ENCODE measurements at regions not wholly inside any gene's neighbourhood (a gene's known extent, or its start where the extent isn't known, plus 50 kb on each side); places are given as distances from the start of the nearest gene placed in this dataset.

- TF ChIP-seq POLR2A (IDR thresholded peaks at IDR 0.05) (no peak), POLR2AphosphoS5 (IDR thresholded peaks at IDR 0.05) (no peak)
- TF ChIP-seq, protein P1, sequence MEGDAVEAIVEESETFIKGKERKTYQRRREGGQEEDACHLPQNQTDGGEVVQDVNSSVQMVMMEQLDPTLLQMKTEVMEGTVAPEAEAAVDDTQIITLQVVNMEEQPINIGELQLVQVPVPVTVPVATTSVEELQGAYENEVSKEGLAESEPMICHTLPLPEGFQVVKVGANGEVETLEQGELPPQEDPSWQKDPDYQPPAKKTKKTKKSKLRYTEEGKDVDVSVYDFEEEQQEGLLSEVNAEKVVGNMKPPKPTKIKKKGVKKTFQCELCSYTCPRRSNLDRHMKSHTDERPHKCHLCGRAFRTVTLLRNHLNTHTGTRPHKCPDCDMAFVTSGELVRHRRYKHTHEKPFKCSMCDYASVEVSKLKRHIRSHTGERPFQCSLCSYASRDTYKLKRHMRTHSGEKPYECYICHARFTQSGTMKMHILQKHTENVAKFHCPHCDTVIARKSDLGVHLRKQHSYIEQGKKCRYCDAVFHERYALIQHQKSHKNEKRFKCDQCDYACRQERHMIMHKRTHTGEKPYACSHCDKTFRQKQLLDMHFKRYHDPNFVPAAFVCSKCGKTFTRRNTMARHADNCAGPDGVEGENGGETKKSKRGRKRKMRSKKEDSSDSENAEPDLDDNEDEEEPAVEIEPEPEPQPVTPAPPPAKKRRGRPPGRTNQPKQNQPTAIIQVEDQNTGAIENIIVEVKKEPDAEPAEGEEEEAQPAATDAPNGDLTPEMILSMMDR (IDR thresholded peaks at IDR 0.05) = no peak
Observed at GRCh38 chrY:8094429-8094828, 1182.9 kb upstream of the AMELY start.

Data from breast epithelium (tissue), 3 donors.